ENCODE measurements at regions not wholly inside any gene's neighbourhood (a gene's known extent, or its start where the extent isn't known, plus 50 kb on each side); places are given as distances from the start of the nearest gene placed in this dataset.
"Not testable (repeated sequence)": the region's sequence is repeated elsewhere in the genome, so short reads cannot be mapped to it uniquely, and the experiment has no call there.

GRCh38 chr3:89955156-89955555, 847.7 kb downstream of the EPHA3 start:
- no peak for TF ChIP-seq CTCF (IDR thresholded peaks at IDR 0.05; ENCODE audit: extremely low read depth, low read depth, low read length)
- Histone ChIP-seq H3K79me2 (ENCODE audit: insufficient read depth, low read length) (no peaks in the 10 kb centered on the region), H3K27ac (ENCODE audit: low read depth, low read length) (no peak overlapping the region), H3K4me3 (ENCODE audit: insufficient read depth, low read length) (no peak overlapping the region), H3K4me1 (ENCODE audit: insufficient read depth, low read length) (no peaks in the 10 kb centered on the region), H3K36me3 (ENCODE audit: insufficient read depth, low read length) (no peaks in the 10 kb centered on the region), H3K9me3 (ENCODE audit: low read depth, low read length) (no peaks in the 10 kb centered on the region), H3K27me3 (ENCODE audit: insufficient read depth, low read length) (no peaks in the 10 kb centered on the region), H4K20me1 (ENCODE audit: insufficient read depth, low read length) (no peaks in the 10 kb centered on the region), H3K4me2 (ENCODE audit: insufficient read depth, low read length) (no peak overlapping the region), H2AFZ (ENCODE audit: low read length) (no peak overlapping the region)
- DNase-seq (ENCODE audit: insufficient read length, low spot score, missing footprints) = no peak

DNA sequence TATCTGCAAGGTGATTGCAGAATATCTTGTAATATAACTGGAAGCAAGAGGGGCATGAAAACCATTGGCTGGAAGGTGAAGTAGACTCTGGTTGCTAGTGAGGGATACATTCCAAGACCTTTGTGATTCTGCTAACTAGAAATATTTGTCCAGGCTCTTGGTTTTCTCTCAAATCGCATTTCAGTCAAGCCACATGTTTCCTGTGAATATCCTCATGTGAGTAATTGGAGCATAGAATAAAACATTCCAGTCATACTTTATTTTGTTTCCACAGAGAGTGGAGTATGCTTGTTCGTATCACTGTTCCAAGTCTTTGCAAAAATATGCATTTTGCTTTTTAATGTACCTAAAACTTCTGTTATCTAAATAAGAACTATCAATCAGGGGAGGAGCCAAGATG, 850.0 kb downstream of the EPHA3 start:
- Histone ChIP-seq H3K27me3 (ENCODE audit: insufficient read depth, low read length) (no peaks in the 10 kb centered on the region), H3K9me3 (ENCODE audit: low read depth, low read length) (no peaks in the 10 kb centered on the region)

GRCh38 chr3:89958163-89958562, 850.7 kb downstream of the EPHA3 start:
- H3K4me3 ChIP-seq (ENCODE audit: insufficient read depth, low read length); H3K4me1 ChIP-seq (ENCODE audit: insufficient read depth, low read length); H4K20me1 ChIP-seq (ENCODE audit: insufficient read depth, low read length); H3K36me3 ChIP-seq (ENCODE audit: insufficient read depth, low read length); H3K9me3 ChIP-seq (ENCODE audit: low read depth, low read length); DNase-seq (ENCODE audit: insufficient read length, low spot score, missing footprints); H3K27me3 ChIP-seq (ENCODE audit: insufficient read depth, low read length); H2AFZ ChIP-seq (ENCODE audit: low read length); H3K4me2 ChIP-seq (ENCODE audit: insufficient read depth, low read length); H3K79me2 ChIP-seq (ENCODE audit: insufficient read depth, low read length); H3K27ac ChIP-seq (ENCODE audit: low read depth, low read length): not testable (repeated sequence)

More for the DNA sequence above, 850.0 kb downstream of the EPHA3 start:
- DNase-seq (ENCODE audit: insufficient read length, low spot score, missing footprints) = no peak
- no peak overlapping the region for H3K27ac ChIP-seq (ENCODE audit: low read depth, low read length)
- no peaks in the 10 kb centered on the region for H3K4me1 ChIP-seq (ENCODE audit: insufficient read depth, low read length)
- TF ChIP-seq CTCF (IDR thresholded peaks at IDR 0.05; ENCODE audit: extremely low read depth, low read depth, low read length) = no peak
- no peaks in the 10 kb centered on the region for H3K36me3 ChIP-seq (ENCODE audit: insufficient read depth, low read length)
- H2AFZ ChIP-seq (ENCODE audit: low read length) = no peak overlapping the region
- H3K4me3 ChIP-seq (ENCODE audit: insufficient read depth, low read length) = no peak overlapping the region
- H3K79me2 ChIP-seq (ENCODE audit: insufficient read depth, low read length) = no peaks in the 10 kb centered on the region
- H4K20me1 ChIP-seq (ENCODE audit: insufficient read depth, low read length) = no peaks in the 10 kb centered on the region
- no peak overlapping the region for H3K4me2 ChIP-seq (ENCODE audit: insufficient read depth, low read length)

DNA sequence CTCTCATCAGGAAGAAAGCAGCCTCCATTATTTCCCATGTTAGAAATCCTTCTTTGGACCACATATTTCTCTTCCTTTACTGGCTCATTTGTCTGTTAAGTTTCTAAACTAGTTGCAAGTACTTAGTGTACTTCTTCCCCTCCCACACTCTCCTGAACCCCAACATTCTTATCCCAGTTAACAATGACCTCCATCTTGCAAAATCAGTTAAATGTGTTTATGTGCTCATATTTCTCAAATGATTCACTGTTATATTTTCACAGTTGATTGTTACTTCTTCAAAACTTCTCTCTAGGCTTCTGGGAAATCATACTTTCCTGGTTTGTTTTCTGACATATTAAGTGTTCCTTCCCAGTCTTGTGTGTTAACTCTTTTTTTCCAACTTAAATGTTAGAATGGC, 856.9 kb downstream of the EPHA3 start:
- no peaks in the 10 kb centered on the region for H3K9me3 ChIP-seq (ENCODE audit: low read depth, low read length)
- no peaks in the 10 kb centered on the region for H3K36me3 ChIP-seq (ENCODE audit: insufficient read depth, low read length)
- H3K4me1 ChIP-seq (ENCODE audit: insufficient read depth, low read length) = no peaks in the 10 kb centered on the region
- H3K4me2 ChIP-seq (ENCODE audit: insufficient read depth, low read length) = peak overlapping the region; percentile 27
- no peaks in the 10 kb centered on the region for H3K79me2 ChIP-seq (ENCODE audit: insufficient read depth, low read length)
- TF ChIP-seq CTCF (IDR thresholded peaks at IDR 0.05; ENCODE audit: extremely low read depth, low read depth, low read length) = no peak
- H3K4me3 ChIP-seq (ENCODE audit: insufficient read depth, low read length) = no peak overlapping the region
- peak overlapping the region; percentile 53 for H3K27ac ChIP-seq (ENCODE audit: low read depth, low read length)
- no peak for DNase-seq (ENCODE audit: insufficient read length, low spot score, missing footprints)
- no peaks in the 10 kb centered on the region for H4K20me1 ChIP-seq (ENCODE audit: insufficient read depth, low read length)
- no peaks in the 10 kb centered on the region for H3K27me3 ChIP-seq (ENCODE audit: insufficient read depth, low read length)
- no peak overlapping the region for H2AFZ ChIP-seq (ENCODE audit: low read length)

Data from osteoblast (primary cell).